ENCODE measurements at regions not wholly inside any gene's neighbourhood (a gene's known extent, or its start where the extent isn't known, plus 50 kb on each side); places are given as distances from the start of the nearest gene placed in this dataset.
"Not testable (repeated sequence)": the region's sequence is repeated elsewhere in the genome, so short reads cannot be mapped to it uniquely, and the experiment has no call there.

DNA sequence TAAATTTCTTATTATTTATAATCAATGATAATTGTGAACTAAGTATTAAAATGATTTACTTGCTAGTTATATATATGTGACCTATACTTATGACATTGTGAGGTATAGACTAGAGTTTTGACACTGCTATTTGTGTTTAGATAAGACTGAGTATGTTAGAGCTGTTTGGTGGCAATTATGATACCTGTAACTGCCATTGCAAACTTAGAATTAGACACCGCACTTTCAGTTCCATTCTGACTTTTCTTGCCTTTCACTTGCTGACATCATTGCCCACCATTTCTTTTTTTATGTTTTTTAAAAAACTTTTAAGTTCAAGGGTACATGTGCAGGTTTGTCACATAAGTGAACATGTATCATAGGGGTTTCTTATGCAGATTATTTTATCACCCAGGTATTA lies 214.5 kb downstream of the MBL2 start:
- no peak for DNase-seq

GRCh38 chr10:52561322-52561721 lies 211.3 kb downstream of the MBL2 start:
- no peak for DNase-seq

DNA sequence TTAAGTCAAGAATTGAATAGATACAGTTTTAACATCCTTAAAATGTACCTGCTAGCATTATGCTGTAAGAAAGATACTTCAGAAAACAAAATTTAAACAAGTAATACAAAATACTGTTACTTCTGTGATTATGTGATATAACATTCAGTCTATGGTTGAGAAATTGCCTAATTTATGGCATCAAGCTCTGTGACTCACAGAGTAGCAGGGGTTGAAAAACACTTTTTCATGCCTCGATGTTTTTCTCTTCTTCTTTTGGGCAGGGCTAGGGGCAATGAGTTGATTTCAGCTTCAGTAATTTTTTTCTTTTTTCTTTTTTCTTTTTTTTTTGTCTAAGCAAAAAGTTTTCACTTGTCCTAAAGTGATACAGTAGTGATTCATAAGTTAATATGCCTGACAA lies 209.2 kb downstream of the MBL2 start:
- DNase-seq = no peak

- DNase-seq = no peak
Observed at GRCh38 chr10:52566471-52567246, 205.9 kb downstream of the MBL2 start.

- no peak for DNase-seq
Observed at GRCh38 chr10:52567247-52567580, 205.4 kb downstream of the MBL2 start.

GRCh38 chr10:52568309-52568708 lies 204.3 kb downstream of the MBL2 start:
- DNase-seq = no peak

GRCh38 chr10:52570490-52570889 lies 202.1 kb downstream of the MBL2 start:
- no peak for DNase-seq

DNA sequence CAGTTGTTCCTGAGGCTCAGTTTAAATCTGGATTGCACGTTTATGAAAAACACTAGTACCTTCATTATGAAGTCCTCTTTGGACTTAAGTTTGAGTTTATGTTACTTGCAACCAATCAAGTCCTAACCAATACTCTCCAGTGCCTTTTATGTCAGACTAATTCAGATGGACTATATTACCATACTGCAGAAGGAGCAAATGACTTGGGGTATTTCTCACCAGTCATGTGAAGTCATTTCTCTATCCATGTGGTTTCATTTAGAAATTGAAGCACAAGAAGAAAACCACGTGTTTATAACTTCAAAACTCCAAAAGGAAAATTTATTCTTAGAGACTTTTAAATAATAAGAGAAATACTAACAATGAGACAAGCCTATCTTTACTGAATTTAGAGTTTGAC lies 201.6 kb downstream of the MBL2 start:
- DNase-seq = no peak

- no peak for DNase-seq
Observed at GRCh38 chr10:52571516-52572182, 200.9 kb downstream of the MBL2 start.

GRCh38 chr10:52573347-52573746 lies 199.2 kb downstream of the MBL2 start:
- DNase-seq = no peak

GRCh38 chr10:52574697-52575096 lies 197.9 kb downstream of the MBL2 start:
- DNase-seq = no peak

DNA sequence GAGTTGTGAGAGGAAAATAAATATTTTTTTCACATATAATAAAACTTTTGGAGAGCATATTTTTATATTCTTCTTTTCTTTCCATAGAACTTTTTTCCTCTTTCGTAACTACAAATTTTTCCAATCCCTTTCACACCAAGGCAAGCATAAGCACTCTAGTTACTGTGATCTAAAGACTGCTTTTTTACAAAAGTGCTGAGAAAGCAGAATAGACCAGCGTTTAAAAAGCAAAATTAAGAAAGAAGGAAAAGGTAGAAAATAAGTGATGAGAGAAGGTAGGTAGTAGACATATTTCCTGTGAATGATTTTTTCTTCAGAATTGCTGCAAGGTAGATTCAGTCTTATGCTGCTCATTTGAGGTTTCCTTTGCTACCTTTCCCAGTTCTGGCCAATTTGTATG lies 195.5 kb downstream of the MBL2 start:
- DNase-seq = no peak

DNA sequence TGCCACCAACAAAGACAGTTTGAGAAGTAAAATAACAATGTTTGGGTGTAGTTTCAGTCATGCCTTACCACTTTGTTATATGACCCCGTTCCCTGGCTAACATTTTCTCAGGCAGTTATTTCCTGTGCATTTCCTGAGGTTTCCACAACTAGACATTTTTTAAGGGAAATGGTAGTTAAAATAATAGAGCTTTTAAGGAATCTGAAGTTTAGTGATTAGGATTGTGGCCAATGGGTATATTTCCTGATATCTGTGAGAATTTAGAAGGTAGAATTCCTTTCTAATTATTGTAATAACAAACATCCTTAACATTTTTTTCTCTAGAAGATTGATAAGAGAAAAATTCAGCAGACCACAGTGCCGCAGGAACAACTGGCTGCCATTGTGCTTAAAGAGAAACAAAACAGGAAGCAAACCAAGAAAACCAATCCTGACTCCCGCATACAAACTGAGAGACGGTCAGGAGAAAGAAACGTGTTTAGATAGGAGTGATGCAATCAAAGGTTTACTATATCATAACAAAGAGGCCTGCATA lies 193.6 kb downstream of the MBL2 start:
- DNase-seq = no peak

DNA sequence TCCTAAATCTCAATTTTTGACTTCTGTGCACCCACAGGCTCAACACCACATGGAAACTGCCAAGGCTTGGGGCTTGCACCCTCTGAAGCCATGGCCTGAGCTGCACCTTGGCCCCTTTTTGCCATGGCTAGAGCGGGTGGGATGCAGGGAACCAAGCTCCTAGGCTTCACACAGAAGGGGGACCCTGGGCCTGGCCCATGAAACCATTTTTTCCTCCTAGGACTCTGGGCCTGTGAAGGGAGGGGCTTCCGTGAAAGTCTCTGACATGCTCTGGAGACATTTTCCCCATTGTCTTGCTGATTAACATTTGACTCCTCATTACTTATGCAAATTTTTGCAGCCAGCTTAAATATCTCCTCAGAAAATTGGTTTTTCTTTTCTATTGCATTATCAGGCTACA lies 190.9 kb downstream of the MBL2 start:
- not testable (repeated sequence) for DNase-seq

DNA sequence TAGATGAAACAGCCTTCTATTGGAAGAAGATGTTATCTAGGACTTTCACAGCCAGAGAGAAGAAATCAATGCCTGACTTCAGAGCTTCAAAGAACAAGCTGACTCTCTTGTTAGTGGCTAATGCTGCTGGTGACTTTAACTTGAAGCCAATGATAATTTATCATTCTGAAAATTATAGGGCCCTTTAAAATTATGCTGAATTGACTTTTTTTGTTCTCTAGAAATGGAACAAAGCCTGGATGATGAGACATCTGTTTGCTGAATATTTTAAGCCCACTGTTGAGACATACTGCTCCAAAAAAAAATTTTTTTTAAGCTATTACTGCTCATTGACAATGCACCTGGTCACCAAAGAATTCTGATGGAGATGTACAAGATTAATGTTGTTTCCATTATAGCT lies 189.2 kb downstream of the MBL2 start:
- DNase-seq = no peak

DNA sequence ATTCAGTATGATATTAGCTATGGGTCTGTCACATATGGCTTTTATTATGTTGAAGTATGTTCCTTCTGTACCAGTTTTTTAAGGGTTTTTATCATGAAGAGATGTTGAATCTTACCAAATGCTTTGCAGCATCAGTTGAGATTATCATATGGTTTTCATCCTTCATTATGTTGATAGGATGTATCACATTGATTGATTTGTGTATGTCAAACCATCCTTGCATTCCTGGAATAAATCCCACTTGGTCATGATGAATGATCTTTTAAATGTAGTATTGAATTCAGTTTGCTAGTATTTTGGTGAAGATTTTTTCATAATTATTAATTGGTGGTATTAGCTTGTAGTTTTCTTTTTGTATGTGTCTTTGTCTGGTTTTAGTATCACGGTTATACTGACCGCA lies 185.9 kb downstream of the MBL2 start:
- no peak for DNase-seq

DNA sequence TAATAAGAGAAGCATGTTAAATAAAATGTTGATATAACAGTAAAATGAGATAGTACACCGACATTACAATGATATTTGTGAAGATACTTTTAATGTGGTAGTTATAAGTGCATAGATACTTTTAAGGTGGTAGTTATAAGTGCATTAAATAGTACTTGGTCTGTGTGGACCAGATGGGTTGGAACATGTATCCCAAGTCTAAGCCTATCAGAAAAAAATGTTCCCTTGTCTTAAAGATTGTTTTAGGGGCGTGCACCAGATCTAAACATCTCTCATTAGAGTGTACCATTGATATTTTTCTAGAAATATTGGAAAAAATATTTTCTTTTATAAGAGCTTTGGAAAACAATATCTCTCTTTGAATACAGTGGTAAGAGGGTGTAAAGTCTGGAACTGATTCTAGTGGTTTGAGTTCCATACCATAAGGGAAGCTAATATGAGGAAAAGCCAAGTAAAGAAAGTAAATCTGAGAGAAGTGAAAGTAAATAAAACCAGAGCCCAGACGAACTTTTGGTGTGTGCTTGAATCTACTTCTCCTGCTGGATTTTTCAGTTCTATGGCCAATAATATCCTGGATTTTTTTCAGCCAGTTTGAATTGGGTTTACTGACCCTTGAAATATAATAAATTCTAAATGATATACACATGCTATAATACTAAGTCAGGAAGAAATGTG lies 175.3 kb downstream of the MBL2 start:
- DNase-seq = no peak

DNA sequence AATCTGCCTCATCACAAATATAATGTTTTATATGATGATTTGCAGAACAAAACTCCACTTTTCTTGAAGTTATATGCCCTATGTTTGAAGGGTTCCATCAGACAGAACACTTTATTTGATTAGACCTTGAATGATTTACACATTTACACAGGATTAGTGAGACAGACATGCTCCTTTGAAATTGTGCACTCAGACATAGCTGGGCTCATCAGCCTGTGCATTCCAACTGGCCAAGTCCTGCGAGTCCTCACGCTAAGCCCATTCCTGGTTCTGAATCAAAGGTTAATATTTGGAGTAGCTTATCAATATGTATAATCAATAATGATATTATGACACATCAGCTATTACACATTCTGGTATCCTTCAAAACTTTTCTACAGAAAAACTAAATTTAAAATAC lies 173.6 kb downstream of the MBL2 start:
- DNase-seq = no peak

- DNase-seq = no peak
Observed at GRCh38 chr10:52599551-52600200, 172.9 kb downstream of the MBL2 start.

DNA sequence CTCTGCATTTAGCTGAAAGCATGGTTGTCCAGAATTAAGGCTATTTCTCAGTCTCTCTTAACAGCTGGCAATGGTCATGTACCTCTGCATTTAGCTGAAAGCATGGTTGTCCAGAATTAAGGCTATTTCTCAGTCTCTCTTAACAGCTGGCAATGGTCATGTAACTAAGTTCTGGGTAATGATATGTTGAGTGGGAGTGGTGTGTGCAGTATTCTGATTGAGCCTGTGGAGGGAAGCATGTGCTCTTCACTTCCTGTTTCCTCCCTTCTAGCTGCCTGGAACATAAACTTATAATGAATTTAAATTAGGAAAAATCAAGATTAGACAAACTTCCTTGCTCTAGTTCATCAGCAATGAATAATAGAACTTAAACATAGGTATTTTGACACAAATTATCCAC lies 168.5 kb downstream of the MBL2 start:
- DNase-seq = not testable (repeated sequence)

- DNase-seq = no peak
Observed at GRCh38 chr10:52609071-52609470, 163.5 kb downstream of the MBL2 start.

DNA sequence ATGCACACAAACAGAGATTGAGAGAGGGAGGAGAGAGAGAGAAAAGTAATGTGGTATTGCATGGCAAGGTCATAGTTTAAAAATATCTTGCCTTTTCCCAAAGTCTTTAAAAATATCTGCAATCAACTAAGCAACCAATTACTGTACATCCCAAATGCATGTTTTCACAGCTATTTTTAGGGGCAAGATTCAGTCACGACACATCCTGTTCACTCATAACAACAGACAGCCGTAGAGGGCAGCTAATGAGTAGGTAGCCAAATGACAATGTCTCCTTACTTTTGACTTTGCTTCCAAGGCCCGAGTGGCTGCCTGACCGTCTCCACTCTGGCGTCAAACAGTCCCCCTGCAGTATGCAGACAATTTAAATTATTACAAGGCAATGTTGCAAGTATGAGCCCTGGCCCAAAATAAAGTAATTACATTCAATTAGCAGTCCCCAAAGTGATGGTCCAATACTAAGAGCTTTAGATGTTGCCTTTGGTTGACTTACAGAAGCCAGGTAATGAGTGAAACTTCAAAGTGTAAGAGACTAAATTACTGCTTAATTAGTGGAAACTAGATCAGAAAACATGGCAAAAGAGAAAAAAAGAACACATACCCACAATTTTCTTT lies 162.9 kb downstream of the MBL2 start:
- DNase-seq = no peak

DNA sequence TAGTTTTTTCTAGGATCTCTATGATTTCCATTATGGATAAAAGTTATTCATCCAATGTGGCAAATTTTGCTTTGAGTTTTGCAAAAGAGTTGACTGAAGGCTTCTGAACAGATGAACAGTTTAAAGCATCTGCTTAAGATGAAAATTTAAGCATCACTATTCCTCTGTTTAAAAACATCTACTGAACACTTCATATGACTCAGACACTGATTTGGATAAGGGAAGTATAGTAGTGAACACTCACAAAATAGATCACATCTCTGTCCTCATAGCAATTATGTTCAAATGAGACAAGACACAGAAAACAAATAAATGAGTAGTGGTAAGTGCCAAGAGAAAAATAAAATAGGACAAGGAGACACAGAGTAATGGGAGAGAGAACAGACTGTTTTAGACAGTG lies 157.3 kb downstream of the MBL2 start:
- DNase-seq = no peak
